Gastrocnemius medialis (tissue), 4 donors: ENCODE measurements at regions not wholly inside any gene's neighbourhood (a gene's known extent, or its start where the extent isn't known, plus 50 kb on each side); places are given as distances from the start of the nearest gene placed in this dataset.

Source experiments
- CTCF ChIP-seq, 5 experiments: fragments of 450-650 bp in 3 of 5; fragments of 200-600 bp in 2 of 5; sonication (generic) in 2 of 5; IDR thresholded peaks in 4 of 5; conservative IDR thresholded peaks in 1 of 5; 1 replicate in 4 of 5; 2 replicates in 1 of 5; pipeline ENCODE4 v1.5.1; 2016 to 2019; ENCODE audit warnings: antibody characterized with exemption in 5 of 5, mild to moderate bottlenecking in 3 of 5, moderate library complexity in 3 of 5
- POLR2A ChIP-seq, 2 donors: fragments of 450-650 bp; IDR thresholded peaks; one replicate each; pipeline ENCODE4 v1.6.1; 2017; ENCODE audit warnings: antibody characterized with exemption in 2 of 2, mild to moderate bottlenecking in 2 of 2, moderate library complexity in 2 of 2

- TF ChIP-seq POLR2A (IDR thresholded peaks at IDR 0.05) (no peak), CTCF (IDR thresholded peaks at IDR 0.05 in 4 of 5, conservative IDR thresholded peaks at IDR 0.05 in 1 of 5) (no peak)
Observed at GRCh38 chr3:34547297-34547920, 749.0 kb downstream of the PDCD6IP start.
